DND-41 (cell line): ENCODE measurements at regions not wholly inside any gene's neighbourhood (a gene's known extent, or its start where the extent isn't known, plus 50 kb on each side); places are given as distances from the start of the nearest gene placed in this dataset.

Source experiments
- ATAC-seq: fragments of 200-7000 bp; cut with Tn5 transposase; 3 replicates; pipeline ENCODE4 v1.9.1; 2021; ENCODE audit warnings: low read depth; ENCODE audit not compliant: insufficient read depth
- DNase-seq: peaks from one replicate; pipeline ENCODE4 v3.0.0-alpha.2; 2020
- H2AFZ ChIP-seq: 2 replicates; pipeline ENCODE4 v1.6.0; 2012; ENCODE audit warnings: low read depth, low read length
- H3K27ac ChIP-seq: 2 replicates; pipeline ENCODE4 v1.5.1; 2012; ENCODE audit warnings: low read length, inconsistent platforms
- H3K27me3 ChIP-seq: fragments of 200-600 bp; sonication (generic); 2 replicates; pipeline ENCODE4 v1.6.0; 2012; ENCODE audit warnings: low read length, mild to moderate bottlenecking, inconsistent platforms; ENCODE audit not compliant: insufficient read depth, poor library complexity
- H3K36me3 ChIP-seq: 2 replicates; pipeline ENCODE4 v1.5.1; 2012; ENCODE audit warnings: low read length, inconsistent platforms; ENCODE audit not compliant: insufficient read depth
- H3K4me1 ChIP-seq: 2 replicates; pipeline ENCODE4 v1.5.1; 2012; ENCODE audit warnings: mild to moderate bottlenecking, low read length; ENCODE audit not compliant: insufficient read depth
- H3K4me2 ChIP-seq: 2 replicates; pipeline ENCODE4 v1.6.0; 2012; ENCODE audit warnings: mild to moderate bottlenecking, moderate library complexity, low read length, inconsistent platforms; ENCODE audit not compliant: insufficient read depth
- H3K4me3 ChIP-seq, 2 experiments: fragments of 200-600 bp in 1 of 2; shearing (Covaris generic) in 1 of 2; 2 replicates each; pipeline ENCODE4 v1.5.1; 2012 to 2016; ENCODE audit warnings: inconsistent platforms in 2 of 2, low read length in 2 of 2, mild to moderate bottlenecking in 2 of 2, low read depth in 1 of 2, moderate library complexity in 1 of 2
- H3K79me2 ChIP-seq: 2 replicates; pipeline ENCODE4 v1.6.0; 2012; ENCODE audit warnings: low read length, inconsistent platforms; ENCODE audit not compliant: insufficient read depth
- H3K9ac ChIP-seq: 2 replicates; pipeline ENCODE4 v1.6.0; 2012; ENCODE audit warnings: low read depth, mild to moderate bottlenecking, inconsistent platforms, low read length, moderate library complexity
- H3K9me3 ChIP-seq: 2 replicates; pipeline ENCODE4 v1.5.1; 2012; ENCODE audit warnings: low read length, moderate library complexity, mild to moderate bottlenecking, inconsistent platforms; ENCODE audit not compliant: insufficient read depth, severe bottlenecking
- H4K20me1 ChIP-seq: 2 replicates; pipeline ENCODE4 v1.6.0; 2012; ENCODE audit warnings: low read length; ENCODE audit not compliant: insufficient read depth
- CTCF ChIP-seq: IDR thresholded peaks from 2 replicates; pipeline ENCODE4 v1.5.1; 2012; ENCODE audit warnings: borderline replicate concordance, low read length, moderate library complexity, mild to moderate bottlenecking; ENCODE audit not compliant: poor library complexity, severe bottlenecking; ENCODE audit errors: extremely low read depth
- EZH2 ChIP-seq: IDR thresholded peaks from 3 replicates; pipeline ENCODE4 v1.6.1; 2012; ENCODE audit warnings: borderline replicate concordance, low read depth, mild to moderate bottlenecking, moderate library complexity, low read length, inconsistent platforms; ENCODE audit not compliant: severe bottlenecking

- H3K27me3 ChIP-seq: no peaks in the 10 kb centered on the region
- H3K4me2 ChIP-seq: no peak overlapping the region
- no peak overlapping the region for H3K4me3 ChIP-seq
- no peak overlapping the region for H3K9ac ChIP-seq
- no peaks in the 10 kb centered on the region for H4K20me1 ChIP-seq
- ATAC-seq (no peak), DNase-seq (no peak)
- no peak overlapping the region for H2AFZ ChIP-seq
- no peaks in the 10 kb centered on the region for H3K79me2 ChIP-seq
- peaks cover 13% of the 10 kb centered on the region for H3K4me1 ChIP-seq
- no peaks in the 10 kb centered on the region for H3K9me3 ChIP-seq
- TF ChIP-seq CTCF (no peak), EZH2 (no peak)
- H3K27ac ChIP-seq: no peak overlapping the region
- no peaks in the 10 kb centered on the region for H3K36me3 ChIP-seq
Observed at GRCh38 chr6:105896052-105896820, 189.9 kb upstream of the PRDM1 start.

- no peak overlapping the region for H3K27ac ChIP-seq
- H3K36me3 ChIP-seq: no peaks in the 10 kb centered on the region
- TF ChIP-seq CTCF (no peak), EZH2 (no peak)
- no peaks in the 10 kb centered on the region for H3K27me3 ChIP-seq
- H3K79me2 ChIP-seq: no peaks in the 10 kb centered on the region
- no peak overlapping the region for H3K4me3 ChIP-seq
- H3K9me3 ChIP-seq: peaks cover 4% of the 10 kb centered on the region
- no peak for ATAC-seq
- H3K4me2 ChIP-seq: no peak overlapping the region
- no peaks in the 10 kb centered on the region for H4K20me1 ChIP-seq
- DNase-seq: no peak
- no peak overlapping the region for H2AFZ ChIP-seq
- no peak overlapping the region for H3K9ac ChIP-seq
- H3K4me1 ChIP-seq: peaks cover 8% of the 10 kb centered on the region
Observed at GRCh38 chr6:105894556-105894955, 191.6 kb upstream of the PRDM1 start.

- Histone ChIP-seq H3K27ac (no peak overlapping the region), H2AFZ (no peak overlapping the region), H4K20me1 (no peaks in the 10 kb centered on the region), H3K4me2 (no peak overlapping the region), H3K79me2 (no peaks in the 10 kb centered on the region), H3K36me3 (no peaks in the 10 kb centered on the region), H3K9me3 (peaks cover 4% of the 10 kb centered on the region), H3K4me3 (no peak overlapping the region), H3K9ac (no peak overlapping the region), H3K27me3 (no peaks in the 10 kb centered on the region), H3K4me1 (peaks cover 12% of the 10 kb centered on the region)
- ATAC-seq: peak; percentile 49; the same call in 2 of the 3 replicates
- TF ChIP-seq CTCF (no peak), EZH2 (no peak)
- peak; percentile 42 for DNase-seq
Observed at GRCh38 chr6:105893741-105894140, 192.4 kb upstream of the PRDM1 start.
